ENCODE measurements at regions not wholly inside any gene's neighbourhood (a gene's known extent, or its start where the extent isn't known, plus 50 kb on each side); places are given as distances from the start of the nearest gene placed in this dataset.

- no peak for DNase-seq (ENCODE audit: low read depth)
Measured at GRCh38 chr11:69378303-69379141, 84.6 kb downstream of the MYEOV start.

DNA sequence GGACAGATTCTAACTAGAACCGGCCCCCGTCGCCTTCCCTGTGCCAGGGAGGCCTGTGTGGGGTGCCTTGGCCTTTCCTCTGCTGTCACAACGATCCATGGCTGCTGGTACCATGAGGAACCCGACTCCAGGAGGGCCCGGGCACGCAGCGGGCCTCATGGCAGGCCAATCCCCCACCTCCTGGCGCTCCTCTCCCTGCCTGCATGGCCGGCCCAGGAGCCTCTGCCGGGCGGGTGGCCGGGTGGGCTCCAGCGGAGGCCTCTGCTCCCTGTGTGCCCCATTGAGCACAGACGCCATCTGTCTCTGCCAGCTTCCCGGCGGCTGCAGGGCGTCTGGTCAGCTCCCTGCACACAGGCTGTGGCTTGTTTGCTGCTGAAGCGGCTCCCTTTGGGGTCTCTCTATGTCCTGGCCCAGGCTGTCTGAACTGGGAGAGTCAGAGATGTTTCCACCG is 86.5 kb downstream of the MYEOV start:
- no peak for DNase-seq (ENCODE audit: low read depth)

DNA sequence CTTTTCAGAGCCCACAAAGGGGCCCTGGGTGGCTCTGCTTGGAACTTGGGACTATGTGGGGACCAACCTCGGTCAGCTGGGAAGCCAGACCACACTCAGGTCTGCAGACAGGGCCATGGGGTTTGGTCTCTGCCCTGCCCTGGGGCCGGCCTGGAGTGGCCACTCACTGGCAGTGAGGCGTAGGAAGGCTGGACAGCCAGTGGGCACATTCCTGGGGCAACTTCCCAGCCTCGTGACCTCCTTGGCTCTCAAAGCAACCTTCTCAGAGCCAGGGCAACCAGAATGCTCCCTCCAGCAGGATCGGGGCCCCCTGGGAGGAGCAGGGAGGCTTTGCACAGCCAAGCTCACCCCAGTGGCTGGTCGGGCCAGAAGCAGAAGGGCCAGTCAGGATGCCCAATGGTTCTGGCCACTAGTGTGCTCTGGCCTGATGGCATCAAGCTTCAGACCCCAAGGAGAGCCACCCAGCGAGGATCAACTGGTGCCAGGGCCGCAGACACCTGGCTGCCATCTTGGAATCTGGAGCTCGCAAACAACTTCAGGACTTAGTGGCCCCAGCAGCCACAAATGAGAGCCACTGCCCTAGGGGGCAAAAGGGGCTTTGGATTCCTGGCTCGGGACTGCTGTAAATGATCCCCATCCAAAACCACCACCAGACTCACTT is 87.1 kb downstream of the MYEOV start:
- DNase-seq (ENCODE audit: low read depth) = no peak

- no peak for DNase-seq (ENCODE audit: low read depth)
Measured at GRCh38 chr11:69381681-69382130, 87.8 kb downstream of the MYEOV start.

DNA sequence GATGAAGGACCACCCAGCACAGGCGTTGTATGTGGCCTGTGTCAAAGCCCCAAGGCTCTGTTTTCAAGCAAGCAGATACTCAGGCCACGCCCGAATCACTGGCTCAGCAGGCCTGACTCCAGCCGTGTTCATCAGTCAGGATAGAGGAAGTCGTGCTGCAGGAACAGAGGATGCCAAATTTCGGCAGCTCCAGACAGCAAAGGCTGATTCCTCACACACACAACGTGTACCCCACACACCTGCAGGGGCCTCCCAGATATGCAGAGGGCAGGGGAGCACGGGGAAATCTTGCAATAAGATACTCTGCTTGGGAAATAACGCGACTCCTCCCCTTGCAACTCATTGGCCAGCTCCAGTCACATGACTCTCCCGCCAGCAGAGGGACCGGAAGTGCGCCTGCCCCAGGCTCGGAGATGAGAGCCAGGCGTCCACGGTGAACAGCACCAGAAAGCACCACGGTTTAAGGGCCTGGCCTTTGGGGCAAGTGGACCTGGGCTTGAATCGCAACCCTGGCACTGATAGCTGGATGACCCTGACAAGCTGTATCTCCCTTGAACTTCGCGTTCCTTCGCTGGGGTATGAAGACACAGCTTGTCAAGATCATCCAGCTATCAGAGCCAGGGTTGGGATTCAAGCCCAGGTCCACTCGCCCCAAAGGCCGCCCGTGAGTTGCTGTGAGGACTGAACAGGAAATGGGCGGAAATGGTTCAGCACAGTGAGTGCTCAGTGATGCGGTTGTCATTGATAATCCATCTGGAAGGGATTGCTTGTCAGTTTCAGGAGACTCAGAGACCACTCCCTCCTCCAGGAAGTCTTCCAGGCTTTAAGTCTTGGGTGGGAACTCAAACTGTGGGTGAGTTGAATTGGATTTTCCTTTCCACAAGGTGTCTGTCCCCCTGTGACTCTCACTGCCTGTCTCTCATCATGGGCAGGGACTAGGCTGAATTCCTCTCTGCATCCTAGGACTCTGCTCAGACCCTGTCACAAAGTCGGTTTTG is 88.5 kb downstream of the MYEOV start:
- DNase-seq (ENCODE audit: low read depth) = no peak

- DNase-seq (ENCODE audit: low read depth) = no peak
Measured at GRCh38 chr11:69383372-69384250, 89.7 kb downstream of the MYEOV start.

DNA sequence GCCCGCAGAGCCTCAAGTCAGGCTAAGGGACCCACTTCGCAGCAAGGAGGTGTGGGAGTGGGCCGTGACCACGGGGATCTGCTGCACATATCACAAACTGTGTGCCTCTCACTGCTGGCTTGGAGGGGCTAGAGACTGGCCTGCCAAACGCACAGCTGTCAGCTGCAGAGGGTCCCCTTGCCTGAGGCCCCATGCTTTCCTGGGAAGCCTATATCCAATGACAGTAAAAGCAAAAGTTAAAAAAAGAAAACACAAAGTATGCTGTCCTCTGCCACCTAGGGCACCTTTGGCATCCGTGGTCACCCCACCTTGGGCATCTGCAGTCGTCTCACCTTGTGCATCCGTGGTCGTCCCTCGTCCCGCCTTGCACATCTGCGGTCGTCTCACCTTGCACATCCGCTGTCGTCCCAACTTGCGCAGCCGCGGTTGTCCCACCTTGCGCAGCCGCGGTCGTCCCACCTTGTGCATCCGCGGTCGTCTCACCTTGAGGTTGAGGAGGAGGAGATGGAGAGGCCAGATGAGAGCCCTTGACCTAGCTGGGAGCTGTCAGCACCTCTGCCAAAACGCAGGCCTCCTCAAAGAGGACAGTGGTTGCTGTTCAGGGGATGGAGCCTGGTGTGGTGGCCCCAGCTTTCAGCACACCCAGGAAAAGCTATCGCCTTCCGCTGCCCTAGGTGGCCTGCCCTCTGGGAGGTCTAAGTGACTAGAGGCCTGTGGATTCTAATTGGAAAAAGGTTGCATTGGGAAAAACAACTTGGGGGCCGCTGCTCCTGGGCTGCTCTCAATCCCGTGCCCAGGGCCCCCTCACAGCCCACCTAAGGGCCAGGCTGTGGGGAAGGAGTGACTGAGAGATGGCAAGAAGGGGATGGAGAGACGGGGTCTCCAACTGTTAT is 90.5 kb downstream of the MYEOV start:
- DNase-seq (ENCODE audit: low read depth) = no peak

DNA sequence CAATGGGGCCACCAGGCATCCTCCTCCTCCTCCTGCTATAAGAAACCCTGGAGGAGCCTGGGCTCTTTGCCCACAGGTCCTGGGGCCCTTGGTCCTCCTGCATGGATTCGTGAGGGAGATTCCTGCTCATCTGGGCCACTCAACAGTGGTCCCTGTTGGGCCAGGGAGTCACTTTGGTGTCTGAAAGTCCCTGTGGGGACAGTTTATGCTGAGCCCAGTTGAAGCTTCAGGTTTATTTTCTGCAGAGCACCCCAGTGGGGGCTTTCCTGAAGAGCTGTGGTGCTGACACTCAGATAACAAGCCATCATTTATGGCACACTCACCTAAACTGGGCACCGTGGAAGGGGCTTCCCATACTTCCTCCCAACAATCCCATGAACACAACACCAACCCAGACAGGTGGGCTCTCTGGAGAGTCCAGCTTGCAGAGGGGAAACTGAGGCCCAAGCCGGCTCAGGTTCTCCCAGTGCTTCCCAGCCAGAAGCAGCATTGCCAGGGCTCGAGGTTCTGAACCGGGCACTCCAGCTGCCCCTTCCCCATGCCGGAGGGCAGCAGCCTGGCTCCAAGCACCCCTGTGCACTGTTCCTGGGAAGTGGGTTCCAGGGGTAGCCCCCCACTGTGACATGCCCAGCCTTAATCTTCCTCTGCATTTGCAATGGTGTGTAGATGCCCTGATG is 91.3 kb downstream of the MYEOV start:
- no peak for DNase-seq (ENCODE audit: low read depth)

- DNase-seq (ENCODE audit: low read depth) = no peak
Measured at GRCh38 chr11:69385832-69386427, 92.0 kb downstream of the MYEOV start.

- DNase-seq (ENCODE audit: low read depth) = no peak
Measured at GRCh38 chr11:69386594-69387408, 92.8 kb downstream of the MYEOV start.

DNA sequence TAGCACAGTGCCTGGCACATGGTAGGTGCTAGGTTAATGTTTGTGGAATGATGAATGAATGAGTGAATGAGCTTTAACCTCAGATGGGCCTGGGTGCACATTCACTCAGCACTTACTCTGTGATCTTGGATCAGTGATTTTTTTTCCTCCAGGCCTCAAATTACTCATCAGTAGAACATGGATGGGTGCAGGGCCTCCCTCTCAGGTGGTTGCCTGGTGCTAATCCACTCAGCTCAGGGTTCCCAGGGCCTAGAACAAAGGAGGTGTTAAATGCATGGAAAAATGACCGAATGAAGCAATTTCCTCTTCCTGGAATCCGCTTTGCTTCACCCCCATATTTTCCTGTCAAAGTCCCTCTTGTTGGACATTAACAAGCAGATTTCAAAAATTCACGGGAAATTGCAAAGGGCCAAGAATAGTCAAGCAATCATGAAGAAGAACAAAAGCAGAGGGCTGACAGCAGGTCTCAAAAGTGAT is 93.5 kb downstream of the MYEOV start:
- no peak for DNase-seq (ENCODE audit: low read depth)

DNA sequence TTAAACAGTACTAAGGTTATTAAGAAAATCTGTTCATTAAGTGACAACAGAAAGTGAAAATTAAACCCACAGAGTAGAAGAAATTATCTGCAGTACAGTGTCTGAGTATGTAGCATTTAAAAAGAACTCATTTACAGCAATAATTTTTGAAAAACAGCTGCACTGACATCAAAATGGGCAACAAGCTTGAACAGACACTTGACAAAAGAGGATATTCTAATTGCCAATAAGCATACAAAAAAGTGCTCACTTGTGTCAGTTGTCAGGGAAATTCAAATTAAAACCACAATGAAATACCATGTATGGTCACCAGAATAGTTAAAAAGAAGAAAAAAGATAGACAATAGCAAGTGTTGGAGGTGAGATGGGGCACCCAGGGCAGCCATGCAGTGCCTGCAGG is 93.3 kb upstream of the LINC01488 start:
- DNase-seq (ENCODE audit: low read depth) = no peak

DNA sequence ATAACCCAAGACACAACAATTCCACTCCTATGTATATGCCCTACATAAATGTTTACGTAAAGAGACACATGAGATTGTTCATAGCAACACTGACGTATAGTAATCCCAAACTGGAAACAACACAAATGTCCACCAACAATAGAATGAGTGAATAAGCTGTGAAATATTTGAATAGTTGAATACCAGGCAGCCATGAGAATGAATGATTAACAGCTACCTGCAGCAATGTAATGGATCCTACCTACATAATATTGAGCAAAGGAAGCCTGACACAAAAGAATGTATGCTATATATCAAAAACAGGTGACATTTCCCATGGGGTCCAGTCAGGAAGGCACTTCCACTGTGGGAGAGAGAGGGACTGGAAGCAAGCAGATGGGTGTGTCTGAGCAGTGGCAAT is 92.8 kb upstream of the LINC01488 start:
- DNase-seq (ENCODE audit: low read depth) = no peak

DNA sequence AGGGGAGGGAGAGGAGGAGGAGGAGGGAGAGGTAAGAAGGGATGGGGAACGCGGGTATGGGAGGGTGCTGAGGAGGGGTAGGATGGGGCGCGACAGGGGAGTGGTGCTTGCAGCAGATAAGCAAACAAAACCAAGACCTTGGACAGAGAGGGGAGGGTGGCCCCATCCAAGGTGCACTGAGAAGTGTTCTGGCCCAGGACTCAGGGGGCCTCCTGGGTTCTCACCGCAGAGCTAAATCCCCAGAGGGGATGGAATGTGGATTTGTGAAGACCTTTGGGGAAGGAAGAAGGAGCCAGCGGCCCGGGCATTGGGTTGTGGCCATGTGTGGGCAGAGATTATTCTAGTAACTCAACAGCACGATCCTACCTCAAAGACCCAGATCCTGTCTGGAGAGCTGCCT is 90.9 kb upstream of the LINC01488 start:
- DNase-seq (ENCODE audit: low read depth) = no peak

DNA sequence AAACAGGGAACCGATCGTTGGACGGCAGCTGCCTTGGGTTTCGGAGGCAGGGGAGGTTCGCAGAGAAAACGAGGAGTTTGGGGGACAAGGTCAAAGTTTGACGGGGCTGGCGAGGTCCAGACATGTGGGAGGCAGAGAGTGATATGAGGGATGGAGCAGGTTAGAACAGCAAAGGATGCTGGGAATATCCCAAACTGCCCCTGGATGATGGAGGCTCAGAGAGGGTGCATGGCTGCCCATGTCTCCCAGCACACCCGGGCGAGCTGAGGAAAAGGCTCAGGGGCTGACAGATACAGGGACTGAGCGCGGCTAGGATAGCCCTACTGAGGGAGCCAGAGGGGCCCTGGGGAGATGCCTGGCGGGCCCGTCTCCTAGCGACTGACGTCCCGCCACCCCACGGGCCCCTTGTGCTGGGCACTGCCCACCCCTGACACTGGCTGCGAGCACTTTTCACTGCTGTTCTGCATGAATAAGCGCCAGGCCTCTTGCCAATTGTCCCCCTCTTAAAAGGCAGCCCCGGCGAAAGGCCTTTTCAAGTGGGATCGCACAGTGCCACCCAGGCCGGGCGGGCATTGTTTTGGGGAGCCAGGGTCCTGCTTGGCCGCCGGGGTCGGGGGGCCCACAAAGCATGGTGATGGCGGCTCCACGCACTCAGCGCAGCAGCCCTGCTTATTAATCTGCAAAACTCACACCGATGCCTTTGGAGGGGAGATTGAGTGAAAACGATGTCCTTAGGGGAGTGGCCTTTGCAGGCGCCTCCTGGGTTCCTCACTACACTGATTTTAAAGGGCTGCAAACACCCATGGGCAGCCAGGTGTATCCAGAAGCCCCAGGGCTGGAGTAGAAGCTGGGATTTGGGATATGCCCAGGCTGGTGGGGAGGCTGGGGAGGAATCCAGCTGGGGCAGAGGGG is 90.0 kb upstream of the LINC01488 start:
- DNase-seq (ENCODE audit: low read depth) = no peak

- no peak for DNase-seq (ENCODE audit: low read depth)
Measured at GRCh38 chr11:69392104-69392653, 89.3 kb upstream of the LINC01488 start.

Measured in Daoy (cell line).